HFFc6 (cell line): ENCODE measurements at regions not wholly inside any gene's neighbourhood (a gene's known extent, or its start where the extent isn't known, plus 50 kb on each side); places are given as distances from the start of the nearest gene placed in this dataset.

Source experiments
- DNase-seq: peaks from one replicate; pipeline ENCODE4 v3.0.0-alpha.2; 2018
- H3K27ac Mint-ChIP-seq: 2 replicates; pipeline ENCODE4 v1.8.0; 2020; ENCODE audit warnings: mild to moderate bottlenecking, mixed read lengths
- H3K27me3 Mint-ChIP-seq: 2 replicates; pipeline ENCODE4 v1.8.0; 2021; ENCODE audit warnings: mild to moderate bottlenecking, moderate library complexity, mixed read lengths; ENCODE audit not compliant: insufficient read depth
- H3K36me3 Mint-ChIP-seq: 2 replicates; pipeline ENCODE4 v1.8.0; 2021; ENCODE audit warnings: low read depth, mixed read lengths
- H3K4me1 Mint-ChIP-seq: 2 replicates; pipeline ENCODE4 v1.8.0; 2020; ENCODE audit warnings: low read depth, mixed read lengths
- H3K4me3 Mint-ChIP-seq: 2 replicates; pipeline ENCODE4 v1.8.0; 2020; ENCODE audit warnings: mild to moderate bottlenecking, moderate library complexity, mixed read lengths
- H3K9me3 Mint-ChIP-seq: 2 replicates; pipeline ENCODE4 v1.8.0; 2020; ENCODE audit warnings: mild to moderate bottlenecking, mixed read lengths
- CTCF ChIP-seq: fragments of 200-600 bp; sonication (generic); IDR thresholded peaks from 2 replicates; pipeline ENCODE4 v1.5.0; 2021; ENCODE audit warnings: antibody characterized with exemption, mild to moderate bottlenecking

DNA sequence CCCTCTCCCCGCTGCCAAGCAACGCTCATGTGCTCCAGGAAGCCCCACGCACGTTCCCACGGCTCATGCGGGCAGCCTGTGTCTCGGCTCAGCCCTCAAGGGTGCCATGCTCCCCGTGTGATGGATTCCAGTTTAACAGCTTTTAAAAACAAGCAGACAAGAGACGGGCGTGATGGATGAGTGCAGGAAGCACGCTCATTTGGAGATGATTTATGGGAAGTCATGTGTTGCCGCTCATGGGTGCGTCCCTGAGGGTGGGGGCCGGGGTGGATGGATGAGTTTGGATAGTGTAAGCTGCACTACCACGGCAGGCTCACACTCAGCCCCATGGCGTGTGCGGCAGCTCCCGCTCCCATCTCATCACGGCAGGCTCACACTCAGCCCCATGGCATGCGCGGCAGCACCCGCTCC lies 132.8 kb downstream of the RBFOX3 start:
- TF ChIP-seq CTCF: no peak
- peaks cover 7% of the 10 kb centered on the region for H3K27me3 Mint-ChIP-seq
- H3K9me3 Mint-ChIP-seq: peaks cover 65% of the 10 kb centered on the region
- H3K27ac Mint-ChIP-seq: no peak overlapping the region
- no peak overlapping the region for H3K4me3 Mint-ChIP-seq
- H3K36me3 Mint-ChIP-seq: peaks cover 15% of the 10 kb centered on the region
- DNase-seq: no peak
- no peaks in the 10 kb centered on the region for H3K4me1 Mint-ChIP-seq

DNA sequence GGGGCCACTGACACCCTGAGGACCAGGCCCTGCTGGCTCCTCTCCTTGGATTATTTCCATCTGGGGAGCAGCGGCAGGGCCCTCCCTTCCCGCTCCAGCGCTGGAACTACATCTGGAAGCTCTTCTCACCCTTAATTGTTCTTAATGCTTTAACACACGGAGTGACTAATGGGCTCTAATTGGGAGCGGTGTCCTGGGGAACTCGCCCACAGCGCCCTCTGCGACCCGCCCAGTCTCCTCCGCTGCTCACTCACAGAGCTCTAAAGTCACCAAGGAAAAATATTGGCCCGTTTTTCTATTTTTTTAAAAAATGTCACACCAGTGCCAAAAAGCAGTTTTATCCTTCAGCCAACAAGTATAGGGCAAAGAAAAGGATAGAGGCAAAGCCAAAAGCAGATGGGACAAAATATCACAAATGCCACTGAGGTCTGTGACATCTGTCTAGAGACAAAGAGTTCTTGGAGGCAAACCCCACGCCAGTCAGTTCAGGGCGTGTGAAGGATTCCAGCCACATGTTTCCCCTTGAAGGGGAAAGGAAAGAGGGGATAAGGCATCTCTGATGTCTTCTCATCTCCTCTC lies 134.7 kb downstream of the RBFOX3 start:
- Mint-ChIP-seq H3K27ac (no peak overlapping the region), H3K27me3 (peaks cover 7% of the 10 kb centered on the region), H3K4me1 (no peaks in the 10 kb centered on the region), H3K36me3 (peaks cover 15% of the 10 kb centered on the region), H3K9me3 (peaks cover 50% of the 10 kb centered on the region), H3K4me3 (no peak overlapping the region)
- no peak for TF ChIP-seq CTCF
- DNase-seq: no peak

DNA sequence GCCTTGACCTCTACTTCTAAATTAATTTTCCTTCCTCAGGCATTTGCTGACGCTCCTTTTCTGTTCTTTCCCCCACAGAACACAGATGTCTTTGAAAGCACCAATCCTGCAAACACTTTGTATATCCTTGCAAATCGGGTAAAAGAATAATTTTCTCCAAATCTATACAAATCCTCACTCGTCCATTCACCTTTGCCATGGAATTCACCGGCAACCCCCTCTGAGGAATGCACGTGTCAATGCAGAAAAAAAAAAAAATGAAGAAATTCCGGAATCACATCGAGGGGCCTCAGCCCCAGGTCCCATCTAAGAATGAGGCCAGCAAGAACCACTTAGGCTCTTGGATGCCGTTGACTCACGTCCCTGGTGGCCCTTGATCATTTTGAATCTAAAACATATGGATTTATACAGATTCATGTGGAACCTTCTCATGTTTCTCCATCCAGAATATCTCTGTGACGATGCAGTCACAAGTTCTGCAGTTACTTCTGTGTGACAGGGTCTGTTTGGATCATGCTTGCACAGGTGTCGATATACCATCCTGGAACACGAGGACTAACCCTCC lies 136.9 kb downstream of the RBFOX3 start:
- Mint-ChIP-seq H3K4me1 (no peaks in the 10 kb centered on the region), H3K36me3 (peaks cover 15% of the 10 kb centered on the region), H3K4me3 (no peak overlapping the region), H3K27ac (no peak overlapping the region), H3K9me3 (peaks cover 35% of the 10 kb centered on the region), H3K27me3 (peaks cover 6% of the 10 kb centered on the region)
- DNase-seq: no peak
- no peak for TF ChIP-seq CTCF

- no peak for DNase-seq
- H3K4me1 Mint-ChIP-seq: no peaks in the 10 kb centered on the region
- H3K4me3 Mint-ChIP-seq: no peak overlapping the region
- no peak for TF ChIP-seq CTCF
- H3K36me3 Mint-ChIP-seq: peaks cover 15% of the 10 kb centered on the region
- no peak overlapping the region for H3K27ac Mint-ChIP-seq
- peaks cover 30% of the 10 kb centered on the region for H3K9me3 Mint-ChIP-seq
- peaks cover 5% of the 10 kb centered on the region for H3K27me3 Mint-ChIP-seq
Measured at GRCh38 chr17:79473111-79473875, 137.6 kb downstream of the RBFOX3 start.

DNA sequence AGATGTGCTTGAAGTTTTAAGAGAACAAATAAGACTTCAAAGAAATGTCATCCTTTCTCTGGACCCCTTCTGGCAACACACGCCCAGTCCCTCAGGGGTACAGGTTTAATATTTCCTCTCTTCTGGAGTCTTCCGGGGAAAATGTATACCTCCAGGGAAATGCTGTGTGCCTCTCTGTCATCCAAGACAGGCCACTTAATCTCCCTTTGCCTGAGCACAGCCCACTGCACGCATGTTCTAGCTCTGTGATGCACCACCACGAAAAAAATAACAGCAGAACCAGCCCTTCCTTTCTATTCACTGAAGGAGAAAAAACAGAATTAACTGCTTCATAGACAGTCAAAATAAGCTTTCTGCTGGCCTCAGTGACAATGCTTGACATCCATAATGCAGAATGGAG lies 140.1 kb downstream of the RBFOX3 start:
- H3K27ac Mint-ChIP-seq: no peak overlapping the region
- no peak overlapping the region for H3K4me3 Mint-ChIP-seq
- peaks cover 2% of the 10 kb centered on the region for H3K27me3 Mint-ChIP-seq
- H3K36me3 Mint-ChIP-seq: peaks cover 8% of the 10 kb centered on the region; the same call in 1 of the 2 replicates
- no peak for TF ChIP-seq CTCF
- DNase-seq: no peak
- no peaks in the 10 kb centered on the region for H3K4me1 Mint-ChIP-seq
- H3K9me3 Mint-ChIP-seq: peaks cover 24% of the 10 kb centered on the region
